MM.1S (cell line): ENCODE measurements at regions not wholly inside any gene's neighbourhood (a gene's known extent, or its start where the extent isn't known, plus 50 kb on each side); places are given as distances from the start of the nearest gene placed in this dataset.
A peak's percentile ranks its signal among the peaks of the same experiment; 100 is the strongest.

Source experiments
- DNase-seq: peaks from one replicate; pipeline ENCODE4 v3.0.0-alpha.2; 2015
- H2AFZ ChIP-seq: fragments of 300-600 bp; sonication (generic); 2 replicates; pipeline ENCODE4 v1.6.0; 2016; ENCODE audit warnings: antibody characterized with exemption, low read length
- H3F3A ChIP-seq: fragments of 300-600 bp; sonication (generic); 2 replicates; pipeline ENCODE4 v1.6.1; 2016; ENCODE audit warnings: mild to moderate bottlenecking, antibody characterized with exemption, low read length, moderate library complexity, mixed read lengths; ENCODE audit not compliant: insufficient read depth
- H3K27ac ChIP-seq: fragments of 300-600 bp; sonication (generic); 2 replicates; pipeline ENCODE4 v1.5.1; 2016; ENCODE audit warnings: mild to moderate bottlenecking, low read length
- H3K27me3 ChIP-seq: fragments of 300-600 bp; sonication (generic); replicated peaks from 2 replicates; pipeline ENCODE4 v1.6.0; 2016; ENCODE audit warnings: low read length; ENCODE audit not compliant: insufficient read depth
- H3K36me3 ChIP-seq: fragments of 300-600 bp; sonication (generic); replicated peaks from 2 replicates; pipeline ENCODE4 v1.6.1; 2016; ENCODE audit warnings: mild to moderate bottlenecking, low read length, mixed read lengths; ENCODE audit not compliant: insufficient read depth
- H3K4me1 ChIP-seq: fragments of 300-600 bp; sonication (generic); 2 replicates; pipeline ENCODE4 v1.6.1; 2016; ENCODE audit warnings: low read length, mixed read lengths
- H3K4me2 ChIP-seq: fragments of 300-600 bp; sonication (generic); 2 replicates; pipeline ENCODE4 v1.6.0; 2016; ENCODE audit warnings: low read depth, low read length
- H3K4me3 ChIP-seq: fragments of 300-600 bp; sonication (generic); 2 replicates; pipeline ENCODE4 v1.5.1; 2016; ENCODE audit warnings: low read length, mixed read lengths
- H3K79me2 ChIP-seq: fragments of 300-600 bp; sonication (generic); 2 replicates; pipeline ENCODE4 v1.6.1; 2016; ENCODE audit warnings: mixed run types, low read length, mixed read lengths
- H3K9ac ChIP-seq: fragments of 300-600 bp; sonication (generic); 2 replicates; pipeline ENCODE4 v1.6.1; 2016; ENCODE audit warnings: low read length, mixed read lengths
- H3K9me2 ChIP-seq: fragments of 300-600 bp; sonication (generic); replicated peaks from 2 replicates; pipeline ENCODE4 v1.6.1; 2016; ENCODE audit warnings: mild to moderate bottlenecking, low read length, mixed read lengths; ENCODE audit not compliant: insufficient read depth
- H3K9me3 ChIP-seq: fragments of 300-600 bp; sonication (generic); replicated peaks from 2 replicates; pipeline ENCODE4 v1.6.1; 2016; ENCODE audit warnings: mild to moderate bottlenecking, low read length, mixed read lengths; ENCODE audit not compliant: insufficient read depth
- H4K20me1 ChIP-seq: fragments of 300-600 bp; sonication (generic); 2 replicates; pipeline ENCODE4 v1.6.1; 2016; ENCODE audit warnings: mild to moderate bottlenecking, low read length, moderate library complexity, mixed read lengths; ENCODE audit not compliant: insufficient read depth
- CTCF ChIP-seq: fragments of 300-600 bp; sonication (generic); IDR thresholded peaks from 2 replicates; pipeline ENCODE4 v1.5.1; 2016; ENCODE audit warnings: antibody characterized with exemption, low read length, mixed read lengths
- EZH2 ChIP-seq: fragments of 300-600 bp; sonication (generic); optimal IDR thresholded peaks from 2 replicates; pipeline ENCODE3; 2017; ENCODE audit warnings: low read depth, mild to moderate bottlenecking, antibody characterized with exemption, low read length, mixed read lengths
- EZH2phosphoT487 ChIP-seq: fragments of 300-600 bp; sonication (generic); IDR thresholded peaks from 2 replicates; pipeline ENCODE4 v1.6.1; 2018; ENCODE audit warnings: antibody characterized with exemption, low read length

GRCh38 chr5:3362606-3362910, 233.1 kb upstream of the IRX1 start:
- Histone ChIP-seq H2AFZ (no peak overlapping the region), H4K20me1 (no peaks in the 10 kb centered on the region), H3K27me3 (no peaks in the 10 kb centered on the region), H3K4me3 (no peak overlapping the region), H3K4me1 (no peaks in the 10 kb centered on the region), H3K79me2 (no peaks in the 10 kb centered on the region), H3K9me3 (no peaks in the 10 kb centered on the region), H3K36me3 (no peaks in the 10 kb centered on the region), H3K4me2 (no peak overlapping the region), H3F3A (no peaks in the 10 kb centered on the region), H3K9me2 (no peaks in the 10 kb centered on the region), H3K27ac (no peak overlapping the region), H3K9ac (no peak overlapping the region)
- TF ChIP-seq EZH2phosphoT487 (no peak), CTCF (no peak), EZH2 (no peak)
- no peak for DNase-seq

GRCh38 chr5:3361811-3362605, 233.6 kb upstream of the IRX1 start:
- Histone ChIP-seq H3K9ac (no peak overlapping the region), H3F3A (no peaks in the 10 kb centered on the region), H3K79me2 (no peaks in the 10 kb centered on the region), H3K27me3 (no peaks in the 10 kb centered on the region), H3K4me2 (no peak overlapping the region), H2AFZ (no peak overlapping the region), H3K27ac (no peak overlapping the region), H3K4me3 (no peak overlapping the region), H3K36me3 (no peaks in the 10 kb centered on the region), H3K9me3 (no peaks in the 10 kb centered on the region), H3K4me1 (no peaks in the 10 kb centered on the region), H4K20me1 (no peaks in the 10 kb centered on the region), H3K9me2 (no peaks in the 10 kb centered on the region)
- no peak for DNase-seq
- TF ChIP-seq CTCF, result no peak
- TF ChIP-seq EZH2phosphoT487, result no peak
- TF ChIP-seq EZH2, result no peak

GRCh38 chr5:3359642-3360041, 236.0 kb upstream of the IRX1 start:
- Histone ChIP-seq H3K4me3 (no peak overlapping the region), H3K27me3 (no peaks in the 10 kb centered on the region), H3K9ac (no peak overlapping the region), H3K9me2 (no peaks in the 10 kb centered on the region), H3F3A (no peaks in the 10 kb centered on the region), H3K4me2 (no peak overlapping the region), H4K20me1 (no peaks in the 10 kb centered on the region), H3K27ac (no peak overlapping the region), H3K9me3 (no peaks in the 10 kb centered on the region), H3K79me2 (no peaks in the 10 kb centered on the region), H3K36me3 (no peaks in the 10 kb centered on the region), H3K4me1 (no peaks in the 10 kb centered on the region), H2AFZ (no peak overlapping the region)
- TF ChIP-seq CTCF (no peak), EZH2phosphoT487 (no peak), EZH2 (no peak)
- peak; percentile 39 for DNase-seq
